Mucosa of descending colon (tissue), 3 donors: ENCODE measurements at regions not wholly inside any gene's neighbourhood (a gene's known extent, or its start where the extent isn't known, plus 50 kb on each side); places are given as distances from the start of the nearest gene placed in this dataset.
"Not testable (repeated sequence)": the region's sequence is repeated elsewhere in the genome, so short reads cannot be mapped to it uniquely, and the experiment has no call there.

Experiments used
- ATAC-seq: fragments of 200-7000 bp; cut with Tn5 transposase; one replicate; pipeline ENCODE4 v1.9.1; 2020; ENCODE audit warnings: mild to moderate bottlenecking, moderate library complexity
- DNase-seq, 3 donors: peaks; one replicate each; pipeline ENCODE4 v3.0.0-alpha.2; 2020
- H3K36me3 ChIP-seq: fragments of 200-600 bp; one replicate; pipeline ENCODE4 v1.8.0; 2021; ENCODE audit warnings: low read depth, mild to moderate bottlenecking
- H3K4me1 ChIP-seq: fragments of 200-600 bp; one replicate; pipeline ENCODE4 v1.8.0; 2021; ENCODE audit warnings: low read depth, mild to moderate bottlenecking
- H3K4me3 ChIP-seq: fragments of 200-600 bp; one replicate; pipeline ENCODE4 v1.8.0; 2021; ENCODE audit warnings: mild to moderate bottlenecking
- H3K9me3 ChIP-seq: fragments of 200-600 bp; one replicate; pipeline ENCODE4 v1.8.0; 2021; ENCODE audit warnings: mild to moderate bottlenecking
- CTCF ChIP-seq: fragments of 200-600 bp; IDR thresholded peaks from one replicate; pipeline ENCODE4 v1.8.0; 2022; ENCODE audit warnings: antibody characterized with exemption, mild to moderate bottlenecking
- intact Hi-C, 2 donors: fragments of 100-400 bp; cut with DNase I in 1 of 2; cut with micrococcal nuclease in 1 of 2; formaldehyde crosslinking; loops; one replicate each; pipeline versions ENCODE4 v1.11.0 to v1.11.1; 2022; cut with DNase I, micrococcal nuclease
- donor health status: DM: no; HTN: no; CAD: no; lungs with moderate emphysema.
- donor health status: DM: no; HTN: no; CAD: no.
- donor health status: DM: no; HTN: yes; CAD: no.

- TF ChIP-seq CTCF, result no peak
- intact Hi-C loops, result no loop called here
- ATAC-seq, result no peak
Observed at GRCh38 chr3:82636177-82636576, 874.7 kb upstream of the GBE1 start.

GRCh38 chr3:82633319-82633718, 871.9 kb upstream of the GBE1 start:
- Histone ChIP-seq H3K4me3 (no peak overlapping the region), H3K4me1 (no peaks in the 10 kb centered on the region), H3K9me3 (no peaks in the 10 kb centered on the region), H3K36me3 (no peaks in the 10 kb centered on the region)
- no peak for DNase-seq
- intact Hi-C loops, result no loop called here
- TF ChIP-seq CTCF, result no peak
- ATAC-seq, result no peak

More at GRCh38 chr3:82636177-82636576, 874.7 kb upstream of the GBE1 start:
- peaks cover 12% of the 10 kb centered on the region for H3K9me3 ChIP-seq
- H3K4me1 ChIP-seq, result no peaks in the 10 kb centered on the region
- no peak for DNase-seq
- H3K4me3 ChIP-seq, result no peak overlapping the region
- H3K36me3 ChIP-seq, result no peaks in the 10 kb centered on the region

GRCh38 chr3:82629937-82630336, 868.5 kb upstream of the GBE1 start:
- intact Hi-C loops, result no loop called here
- ATAC-seq, result no peak

GRCh38 chr3:82628385-82629014, 867.1 kb upstream of the GBE1 start:
- Histone ChIP-seq H3K4me1 (no peaks in the 10 kb centered on the region), H3K36me3 (no peaks in the 10 kb centered on the region), H3K9me3 (peaks cover 33% of the 10 kb centered on the region), H3K4me3 (no peak overlapping the region)
- no peak for TF ChIP-seq CTCF
- ATAC-seq (no peak), DNase-seq (no peak)
- intact Hi-C loops, result no loop called here

More at GRCh38 chr3:82629937-82630336, 868.5 kb upstream of the GBE1 start:
- H3K4me3 ChIP-seq, result no peak overlapping the region
- DNase-seq, result no peak
- H3K36me3 ChIP-seq, result no peaks in the 10 kb centered on the region
- H3K9me3 ChIP-seq, result peaks cover 23% of the 10 kb centered on the region
- H3K4me1 ChIP-seq, result no peaks in the 10 kb centered on the region
- no peak for TF ChIP-seq CTCF

GRCh38 chr3:82627733-82628132, 866.3 kb upstream of the GBE1 start:
- no peak for ATAC-seq
- no peaks in the 10 kb centered on the region for H3K4me1 ChIP-seq
- intact Hi-C loops, result no loop called here
- no peak for DNase-seq
- no peaks in the 10 kb centered on the region for H3K36me3 ChIP-seq
- peaks cover 33% of the 10 kb centered on the region for H3K9me3 ChIP-seq
- TF ChIP-seq CTCF, result no peak
- H3K4me3 ChIP-seq, result no peak overlapping the region

- ATAC-seq, H3K4me1 ChIP-seq, H3K36me3 ChIP-seq, H3K4me3 ChIP-seq, DNase-seq, intact Hi-C loops: not testable (repeated sequence)
- peaks cover 54% of the 10 kb centered on the region for H3K9me3 ChIP-seq
Observed at GRCh38 chr3:82620744-82621143, 859.3 kb upstream of the GBE1 start.
